ENCODE measurements at regions not wholly inside any gene's neighbourhood (a gene's known extent, or its start where the extent isn't known, plus 50 kb on each side); places are given as distances from the start of the nearest gene placed in this dataset.
"Not testable (repeated sequence)": the region's sequence is repeated elsewhere in the genome, so short reads cannot be mapped to it uniquely, and the experiment has no call there.

GRCh38 chr2:95654897-95655296 lies 63.1 kb downstream of the TRIM43 start:
- H4K20me1 ChIP-seq (ENCODE audit: insufficient read depth); CTCF ChIA-PET; H3K27me3 ChIP-seq (ENCODE audit: insufficient read depth); H3K36me3 ChIP-seq (replicated peaks in 1 of 2; ENCODE audit: control insufficient read depth in 1 of 2, insufficient read depth in 2 of 2, low read length in 1 of 2); DNase-seq; H3F3A ChIP-seq (replicated peaks; ENCODE audit: insufficient read depth); H2AFZ ChIP-seq (ENCODE audit: low read depth); H3K4me3 ChIP-seq (ENCODE audit: low read depth in 2 of 2, low read length in 1 of 2); H3K4me1 ChIP-seq (ENCODE audit: control insufficient read depth in 1 of 2, insufficient read depth in 2 of 2, low read depth in 1 of 2, low read length in 1 of 2); POLR2A ChIA-PET; H3K9ac ChIP-seq; H3K4me2 ChIP-seq; H3K9me2 ChIP-seq; H3K9me3 ChIP-seq; H3K27ac ChIP-seq (ENCODE audit: low read depth in 2 of 2, low read length in 1 of 2); H3K79me2 ChIP-seq (ENCODE audit: insufficient read depth): not testable (repeated sequence)
- no CpG with 5 or more reads among the region's 3 CpGs for WGBS (ENCODE audit: low lambda C conversion rate)

- H3K9me3 ChIP-seq; H3K4me1 ChIP-seq (ENCODE audit: control insufficient read depth in 1 of 2, insufficient read depth in 2 of 2, low read depth in 1 of 2, low read length in 1 of 2); H3F3A ChIP-seq (replicated peaks; ENCODE audit: insufficient read depth); H2AFZ ChIP-seq (ENCODE audit: low read depth); H3K36me3 ChIP-seq (replicated peaks in 1 of 2; ENCODE audit: control insufficient read depth in 1 of 2, insufficient read depth in 2 of 2, low read length in 1 of 2); CTCF ChIA-PET; H3K79me2 ChIP-seq (ENCODE audit: insufficient read depth); H4K20me1 ChIP-seq (ENCODE audit: insufficient read depth); DNase-seq; H3K27ac ChIP-seq (ENCODE audit: low read depth in 2 of 2, low read length in 1 of 2); H3K27me3 ChIP-seq (ENCODE audit: insufficient read depth); H3K4me2 ChIP-seq; H3K9me2 ChIP-seq; H3K4me3 ChIP-seq (ENCODE audit: low read depth in 2 of 2, low read length in 1 of 2); H3K9ac ChIP-seq; POLR2A ChIA-PET: not testable (repeated sequence)
- 27% methylated on average over 1 of the region's 1 CpG for WGBS (ENCODE audit: low lambda C conversion rate)
These were observed 64.8 kb downstream of the TRIM43 start for GRCh38 chr2:95656553-95656952.

- H3K9me3 ChIP-seq; H3F3A ChIP-seq (replicated peaks; ENCODE audit: insufficient read depth); DNase-seq; H3K27me3 ChIP-seq (ENCODE audit: insufficient read depth); H3K4me2 ChIP-seq; H4K20me1 ChIP-seq (ENCODE audit: insufficient read depth); H3K9me2 ChIP-seq; H3K79me2 ChIP-seq (ENCODE audit: insufficient read depth); H3K9ac ChIP-seq; H2AFZ ChIP-seq (ENCODE audit: low read depth); H3K27ac ChIP-seq (ENCODE audit: low read depth in 2 of 2, low read length in 1 of 2); H3K4me1 ChIP-seq (ENCODE audit: control insufficient read depth in 1 of 2, insufficient read depth in 2 of 2, low read depth in 1 of 2, low read length in 1 of 2); POLR2A ChIA-PET; H3K36me3 ChIP-seq (replicated peaks in 1 of 2; ENCODE audit: control insufficient read depth in 1 of 2, insufficient read depth in 2 of 2, low read length in 1 of 2); CTCF ChIA-PET; H3K4me3 ChIP-seq (ENCODE audit: low read depth in 2 of 2, low read length in 1 of 2): not testable (repeated sequence)
- 73% methylated on average over 3 of the region's 3 CpGs for WGBS (ENCODE audit: low lambda C conversion rate)
These were observed 66.1 kb downstream of the TRIM43 start for GRCh38 chr2:95657937-95658336.

- H2AFZ ChIP-seq (ENCODE audit: low read depth); H3K4me1 ChIP-seq (ENCODE audit: control insufficient read depth in 1 of 2, insufficient read depth in 2 of 2, low read depth in 1 of 2, low read length in 1 of 2); H4K20me1 ChIP-seq (ENCODE audit: insufficient read depth); H3K27me3 ChIP-seq (ENCODE audit: insufficient read depth); H3K9me2 ChIP-seq; H3F3A ChIP-seq (replicated peaks; ENCODE audit: insufficient read depth); H3K36me3 ChIP-seq (replicated peaks in 1 of 2; ENCODE audit: control insufficient read depth in 1 of 2, insufficient read depth in 2 of 2, low read length in 1 of 2); H3K9ac ChIP-seq; H3K4me3 ChIP-seq (ENCODE audit: low read depth in 2 of 2, low read length in 1 of 2); H3K79me2 ChIP-seq (ENCODE audit: insufficient read depth); H3K9me3 ChIP-seq; DNase-seq; H3K4me2 ChIP-seq; CTCF ChIA-PET; H3K27ac ChIP-seq (ENCODE audit: low read depth in 2 of 2, low read length in 1 of 2); POLR2A ChIA-PET: not testable (repeated sequence)
- WGBS (ENCODE audit: low lambda C conversion rate), result 65% methylated on average over 9 of the region's 16 CpGs
These were observed 69.2 kb downstream of the TRIM43 start for GRCh38 chr2:95660766-95661562.

GRCh38 chr2:95663471-95664441 lies 72.0 kb downstream of the TRIM43 start:
- H3F3A ChIP-seq (replicated peaks; ENCODE audit: insufficient read depth); H3K4me3 ChIP-seq (ENCODE audit: low read depth in 2 of 2, low read length in 1 of 2); H3K9me2 ChIP-seq; H3K27me3 ChIP-seq (ENCODE audit: insufficient read depth); H4K20me1 ChIP-seq (ENCODE audit: insufficient read depth); H3K9me3 ChIP-seq; H3K36me3 ChIP-seq (replicated peaks in 1 of 2; ENCODE audit: control insufficient read depth in 1 of 2, insufficient read depth in 2 of 2, low read length in 1 of 2); H3K79me2 ChIP-seq (ENCODE audit: insufficient read depth); H3K27ac ChIP-seq (ENCODE audit: low read depth in 2 of 2, low read length in 1 of 2); H3K4me2 ChIP-seq; H2AFZ ChIP-seq (ENCODE audit: low read depth); H3K9ac ChIP-seq; DNase-seq; CTCF ChIA-PET; POLR2A ChIA-PET; H3K4me1 ChIP-seq (ENCODE audit: control insufficient read depth in 1 of 2, insufficient read depth in 2 of 2, low read depth in 1 of 2, low read length in 1 of 2): not testable (repeated sequence)
- WGBS (ENCODE audit: low lambda C conversion rate), result 48% methylated on average over 18 of the region's 27 CpGs
